ENCODE measurements at regions not wholly inside any gene's neighbourhood (a gene's known extent, or its start where the extent isn't known, plus 50 kb on each side); places are given as distances from the start of the nearest gene placed in this dataset.
"Not testable (repeated sequence)": the region's sequence is repeated elsewhere in the genome, so short reads cannot be mapped to it uniquely, and the experiment has no call there.

GRCh38 chr2:60359569-60359968 lies 193.9 kb downstream of the BCL11A start:
- intact Hi-C loops (cut with DNase I): no loop called here
- ATAC-seq (no peak), DNase-seq (ENCODE audit: low spot score) (no peak)

GRCh38 chr2:60358476-60358875 lies 195.0 kb downstream of the BCL11A start:
- intact Hi-C loops (cut with DNase I): no loop called here
- no peak for ATAC-seq
- no peak for DNase-seq (ENCODE audit: low spot score)

- intact Hi-C loops (cut with DNase I): no loop called here
- DNase-seq (ENCODE audit: low spot score) (no peak), ATAC-seq (no peak)
Observed at GRCh38 chr2:60357996-60358395, 195.5 kb downstream of the BCL11A start.

GRCh38 chr2:60356346-60356745 lies 197.1 kb downstream of the BCL11A start:
- intact Hi-C loops (cut with DNase I): no loop called here
- ATAC-seq (no peak), DNase-seq (ENCODE audit: low spot score) (no peak)

GRCh38 chr2:60355849-60356261 lies 197.6 kb downstream of the BCL11A start:
- ATAC-seq (no peak), DNase-seq (ENCODE audit: low spot score) (no peak)
- intact Hi-C loops (cut with DNase I): no loop called here

- intact Hi-C loops (cut with DNase I): no loop called here
- ATAC-seq (no peak), DNase-seq (ENCODE audit: low spot score) (no peak)
Observed at GRCh38 chr2:60354713-60355112, 198.7 kb downstream of the BCL11A start.

- DNase-seq (ENCODE audit: low spot score) (no peak), ATAC-seq (no peak)
Observed at GRCh38 chr2:60353863-60354262, 199.6 kb downstream of the BCL11A start.

GRCh38 chr2:60353406-60353800 lies 200.1 kb downstream of the BCL11A start:
- ATAC-seq (no peak), DNase-seq (ENCODE audit: low spot score) (no peak)
- intact Hi-C loops (cut with DNase I): no loop called here

More at GRCh38 chr2:60353863-60354262, 199.6 kb downstream of the BCL11A start:
- intact Hi-C loops (cut with DNase I): no loop called here

- ATAC-seq: no peak
- intact Hi-C loops (cut with DNase I): no loop called here
- no peak for DNase-seq (ENCODE audit: low spot score)
Observed at GRCh38 chr2:60352491-60353405, 200.7 kb downstream of the BCL11A start.

- ATAC-seq: no peak
- intact Hi-C loops (cut with DNase I): no loop called here
Observed at GRCh38 chr2:60351802-60352201, 201.7 kb downstream of the BCL11A start.

GRCh38 chr2:60351321-60351720 lies 202.1 kb downstream of the BCL11A start:
- ATAC-seq: no peak

More at GRCh38 chr2:60351802-60352201, 201.7 kb downstream of the BCL11A start:
- DNase-seq (ENCODE audit: low spot score): no peak

GRCh38 chr2:60350791-60351190 lies 202.7 kb downstream of the BCL11A start:
- no peak for ATAC-seq
- DNase-seq (ENCODE audit: low spot score): no peak

More at GRCh38 chr2:60351321-60351720, 202.1 kb downstream of the BCL11A start:
- intact Hi-C loops (cut with DNase I): no loop called here
- DNase-seq (ENCODE audit: low spot score): no peak

GRCh38 chr2:60347781-60348180 lies 205.7 kb downstream of the BCL11A start:
- intact Hi-C loops (cut with DNase I): no loop called here
- DNase-seq (ENCODE audit: low spot score) (no peak), ATAC-seq (no peak)

More at GRCh38 chr2:60350791-60351190, 202.7 kb downstream of the BCL11A start:
- intact Hi-C loops (cut with DNase I): no loop called here

- ATAC-seq; DNase-seq (ENCODE audit: low spot score); intact Hi-C loops (cut with DNase I): not testable (repeated sequence)
Observed at GRCh38 chr2:60342491-60342890, 211.0 kb downstream of the BCL11A start.

GRCh38 chr2:60341151-60341550 lies 212.3 kb downstream of the BCL11A start:
- no peak for ATAC-seq
- intact Hi-C loops (cut with DNase I): no loop called here
- DNase-seq (ENCODE audit: low spot score): no peak

GRCh38 chr2:60339286-60339685 lies 214.2 kb downstream of the BCL11A start:
- DNase-seq (ENCODE audit: low spot score): no peak
- intact Hi-C loops (cut with DNase I): no loop called here
- ATAC-seq: no peak

- no peak for ATAC-seq
- no peak for DNase-seq (ENCODE audit: low spot score)
- intact Hi-C loops (cut with DNase I): no loop called here
Observed at GRCh38 chr2:60337142-60337497, 216.3 kb downstream of the BCL11A start.

- intact Hi-C loops (cut with DNase I): no loop called here
- no peak for ATAC-seq
- no peak for DNase-seq (ENCODE audit: low spot score)
Observed at GRCh38 chr2:60336442-60337141, 216.9 kb downstream of the BCL11A start.

GRCh38 chr2:60335533-60336237 lies 217.8 kb downstream of the BCL11A start:
- peak; percentile 17 for ATAC-seq
- no peak for DNase-seq (ENCODE audit: low spot score)
- intact Hi-C loops (cut with DNase I): no loop called here

GRCh38 chr2:60334610-60335009 lies 218.8 kb downstream of the BCL11A start:
- ATAC-seq: no peak
- intact Hi-C loops (cut with DNase I): no loop called here
- no peak for DNase-seq (ENCODE audit: low spot score)

All from sciatic nerve (tissue), 2 donors.